Stromal cell of bone marrow (primary cell): ENCODE measurements at regions not wholly inside any gene's neighbourhood (a gene's known extent, or its start where the extent isn't known, plus 50 kb on each side); places are given as distances from the start of the nearest gene placed in this dataset.

Experiments used
- DNase-seq: peaks from one replicate; pipeline ENCODE4 v3.0.0-alpha.2; 2012; ENCODE audit warnings: low read depth

- no peak for DNase-seq
These were observed 610.0 kb downstream of the EFNB2 start for GRCh38 chr13:105925496-105925895.

- DNase-seq: no peak
These were observed 613.8 kb downstream of the EFNB2 start for GRCh38 chr13:105921711-105922110.

- peak; percentile 82 for DNase-seq
These were observed 615.1 kb downstream of the EFNB2 start for GRCh38 chr13:105920370-105920769.

- peak; percentile 45 for DNase-seq
These were observed 616.4 kb downstream of the EFNB2 start for GRCh38 chr13:105918842-105919741.

- no peak for DNase-seq
These were observed 620.2 kb downstream of the EFNB2 start for GRCh38 chr13:105915146-105915850.

- peak; percentile 59 for DNase-seq
These were observed 621.0 kb downstream of the EFNB2 start for GRCh38 chr13:105914291-105915036.

GRCh38 chr13:105908586-105908985 lies 626.9 kb downstream of the EFNB2 start:
- no peak for DNase-seq

GRCh38 chr13:105907319-105908019 lies 628.0 kb downstream of the EFNB2 start:
- no peak for DNase-seq

GRCh38 chr13:105906746-105907145 lies 628.7 kb downstream of the EFNB2 start:
- no peak for DNase-seq

GRCh38 chr13:105904034-105904742 lies 631.3 kb downstream of the EFNB2 start:
- DNase-seq: no peak

- DNase-seq: no peak
These were observed 633.1 kb downstream of the EFNB2 start for GRCh38 chr13:105902396-105902795.

GRCh38 chr13:105897575-105897974 lies 637.9 kb downstream of the EFNB2 start:
- no peak for DNase-seq

- no peak for DNase-seq
These were observed 640.8 kb downstream of the EFNB2 start for GRCh38 chr13:105894697-105895096.

GRCh38 chr13:105890509-105890908 lies 645.0 kb downstream of the EFNB2 start:
- no peak for DNase-seq

GRCh38 chr13:105878119-105878700 lies 657.3 kb downstream of the EFNB2 start:
- DNase-seq: no peak

GRCh38 chr13:105874814-105875213 lies 660.6 kb downstream of the EFNB2 start:
- no peak for DNase-seq

GRCh38 chr13:105871768-105872167 lies 663.7 kb downstream of the EFNB2 start:
- no peak for DNase-seq

- no peak for DNase-seq
These were observed 664.1 kb downstream of the EFNB2 start for GRCh38 chr13:105871326-105871725.

- no peak for DNase-seq
These were observed 672.1 kb downstream of the EFNB2 start for GRCh38 chr13:105863300-105863920.

GRCh38 chr13:105848494-105848893 lies 687.0 kb downstream of the EFNB2 start:
- no peak for DNase-seq
